Activated CD4-positive, alpha-beta T cell treated with anti-CD3 and anti-CD28 coated beads, Interleukin-2, amount 10 ng/mL, durations not matched to agents 24 days and 14 days (primary cell): ENCODE measurements at regions not wholly inside any gene's neighbourhood (a gene's known extent, or its start where the extent isn't known, plus 50 kb on each side); places are given as distances from the start of the nearest gene placed in this dataset.

ENCODE experiments used
- DNase-seq: peaks from one replicate; pipeline ENCODE4 v3.0.0; 2022
- H3K27ac Mint-ChIP-seq: one replicate; pipeline ENCODE4 v1.8.0; 2022; ENCODE audit warnings: mild to moderate bottlenecking, mixed read lengths
- H3K27me3 Mint-ChIP-seq: one replicate; pipeline ENCODE4 v1.8.0; 2022; ENCODE audit warnings: mixed read lengths
- H3K36me3 Mint-ChIP-seq: one replicate; pipeline ENCODE4 v1.8.0; 2022; ENCODE audit warnings: low read depth, mild to moderate bottlenecking, mixed read lengths
- H3K4me1 Mint-ChIP-seq: one replicate; pipeline ENCODE4 v1.8.0; 2021; ENCODE audit warnings: mixed read lengths
- H3K4me3 Mint-ChIP-seq: one replicate; pipeline ENCODE4 v1.8.0; 2022; ENCODE audit warnings: mild to moderate bottlenecking, moderate library complexity, mixed read lengths
- H3K9me3 Mint-ChIP-seq: one replicate; pipeline ENCODE4 v1.8.0; 2021; ENCODE audit warnings: mixed read lengths
- intact Hi-C: fragments of 100-400 bp; cut with micrococcal nuclease; formaldehyde crosslinking; loops from one replicate; pipeline ENCODE4 v1.15.1; 2023

DNA sequence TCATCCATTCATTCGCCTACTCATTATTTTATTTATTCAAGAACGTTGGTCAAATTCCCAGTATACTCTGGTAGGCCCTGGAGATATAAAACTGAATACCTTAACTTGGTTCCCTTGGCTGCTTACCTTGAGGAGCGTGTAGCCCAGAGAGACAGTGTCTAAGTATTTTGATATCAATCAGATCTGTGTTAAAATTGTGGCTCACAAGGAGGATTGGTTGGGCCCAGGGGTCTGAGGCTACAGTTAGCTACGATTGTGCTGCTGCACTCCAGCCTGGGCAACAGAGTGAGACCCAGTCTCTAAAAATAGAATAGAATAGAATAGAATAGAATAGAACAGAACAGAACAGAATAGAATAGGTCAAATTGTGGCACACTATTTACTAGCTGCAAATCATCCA, 438.4 kb downstream of the ADAMTS20 start:
- Mint-ChIP-seq H3K27ac (no peak overlapping the region), H3K27me3 (no peaks in the 10 kb centered on the region), H3K4me3 (no peak overlapping the region), H3K4me1 (no peaks in the 10 kb centered on the region), H3K9me3 (peaks cover 10% of the 10 kb centered on the region), H3K36me3 (no peaks in the 10 kb centered on the region)
- no peak for DNase-seq
- intact Hi-C loops: no loop called here

DNA sequence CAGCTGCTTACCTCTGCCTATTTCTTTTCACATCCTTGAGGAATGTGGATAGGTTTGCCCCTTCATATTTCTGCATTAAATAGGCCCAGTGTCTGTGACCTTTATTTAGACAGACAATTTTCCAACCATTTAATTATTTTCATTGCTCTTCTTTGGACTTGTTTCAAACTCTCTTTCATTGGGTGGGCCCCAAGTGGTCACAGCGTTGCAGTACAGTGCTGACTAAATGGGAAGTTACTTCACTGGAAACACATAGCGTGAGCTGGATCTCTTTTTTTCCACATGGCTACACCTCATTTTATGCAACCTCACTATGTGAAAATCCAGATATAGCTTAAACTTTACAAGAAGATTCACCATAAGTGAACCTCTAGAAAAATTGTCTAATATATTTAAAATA, 438.9 kb downstream of the ADAMTS20 start:
- H3K27me3 Mint-ChIP-seq: no peaks in the 10 kb centered on the region
- intact Hi-C loops: no loop called here
- H3K36me3 Mint-ChIP-seq: no peaks in the 10 kb centered on the region
- H3K27ac Mint-ChIP-seq: no peak overlapping the region
- no peak for DNase-seq
- no peaks in the 10 kb centered on the region for H3K4me1 Mint-ChIP-seq
- no peak overlapping the region for H3K4me3 Mint-ChIP-seq
- H3K9me3 Mint-ChIP-seq: peaks cover 10% of the 10 kb centered on the region

DNA sequence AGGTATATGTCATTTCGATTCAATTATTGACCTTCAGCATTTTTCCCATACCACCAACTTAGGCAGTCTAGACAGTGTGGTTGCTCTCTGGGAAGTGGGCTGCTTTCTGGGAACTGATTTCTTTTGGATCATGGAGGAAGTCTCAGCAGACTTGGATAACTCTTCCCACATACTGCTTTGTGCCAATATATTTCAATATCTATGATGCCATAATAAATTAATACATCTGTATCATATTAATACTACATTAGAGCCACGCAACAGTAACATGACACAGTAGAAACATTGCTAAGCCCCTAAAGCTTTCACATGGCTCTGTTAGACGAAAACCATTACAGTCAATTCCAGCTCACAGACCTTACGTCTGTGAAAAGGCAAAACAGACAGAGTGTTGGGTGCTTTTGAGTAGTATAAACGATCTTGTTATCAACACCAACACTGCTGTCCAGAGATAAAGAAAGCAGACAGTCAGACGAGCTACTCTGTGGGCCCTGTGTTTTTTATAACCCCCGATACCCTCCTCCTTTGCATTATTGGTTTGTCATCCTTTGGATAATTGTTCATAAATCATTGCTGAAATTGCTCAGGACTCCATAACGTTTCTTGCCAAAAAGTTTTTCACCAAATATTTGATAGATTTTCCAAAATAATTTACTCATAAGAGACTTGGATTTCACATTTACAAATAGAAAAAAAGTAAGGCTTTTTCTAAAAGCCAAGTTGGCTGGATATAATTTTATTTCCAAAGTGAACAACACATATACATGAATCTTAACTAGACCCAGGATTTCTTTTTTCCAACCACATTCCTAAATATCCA, 439.7 kb downstream of the ADAMTS20 start:
- Mint-ChIP-seq H3K27me3 (no peaks in the 10 kb centered on the region), H3K4me3 (no peak overlapping the region), H3K27ac (no peak overlapping the region), H3K9me3 (peaks cover 10% of the 10 kb centered on the region), H3K36me3 (no peaks in the 10 kb centered on the region), H3K4me1 (no peaks in the 10 kb centered on the region)
- intact Hi-C loops: no loop called here
- no peak for DNase-seq

DNA sequence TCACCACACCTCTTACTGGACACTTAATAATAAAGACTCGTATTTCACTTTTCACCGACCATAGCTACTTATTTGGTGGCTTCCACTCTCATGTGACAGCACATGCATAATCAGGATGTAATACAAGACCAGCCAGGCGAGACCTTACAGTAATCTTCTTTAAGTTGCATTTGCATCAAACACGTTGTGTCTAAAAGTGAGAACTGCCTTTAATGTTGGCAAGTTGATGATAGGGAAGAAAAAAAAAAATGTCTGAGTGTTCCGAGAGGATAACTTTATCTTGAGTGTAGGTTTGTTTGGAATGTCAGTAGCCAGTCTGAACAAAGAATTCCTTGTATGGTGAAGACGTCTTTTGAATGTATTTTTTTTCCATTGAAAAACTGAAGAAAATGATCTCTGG, 440.4 kb downstream of the ADAMTS20 start:
- Mint-ChIP-seq H3K4me1 (no peaks in the 10 kb centered on the region), H3K36me3 (no peaks in the 10 kb centered on the region), H3K9me3 (peaks cover 10% of the 10 kb centered on the region), H3K27me3 (no peaks in the 10 kb centered on the region), H3K27ac (no peak overlapping the region), H3K4me3 (no peak overlapping the region)
- no peak for DNase-seq
- intact Hi-C loops: no loop called here

DNA sequence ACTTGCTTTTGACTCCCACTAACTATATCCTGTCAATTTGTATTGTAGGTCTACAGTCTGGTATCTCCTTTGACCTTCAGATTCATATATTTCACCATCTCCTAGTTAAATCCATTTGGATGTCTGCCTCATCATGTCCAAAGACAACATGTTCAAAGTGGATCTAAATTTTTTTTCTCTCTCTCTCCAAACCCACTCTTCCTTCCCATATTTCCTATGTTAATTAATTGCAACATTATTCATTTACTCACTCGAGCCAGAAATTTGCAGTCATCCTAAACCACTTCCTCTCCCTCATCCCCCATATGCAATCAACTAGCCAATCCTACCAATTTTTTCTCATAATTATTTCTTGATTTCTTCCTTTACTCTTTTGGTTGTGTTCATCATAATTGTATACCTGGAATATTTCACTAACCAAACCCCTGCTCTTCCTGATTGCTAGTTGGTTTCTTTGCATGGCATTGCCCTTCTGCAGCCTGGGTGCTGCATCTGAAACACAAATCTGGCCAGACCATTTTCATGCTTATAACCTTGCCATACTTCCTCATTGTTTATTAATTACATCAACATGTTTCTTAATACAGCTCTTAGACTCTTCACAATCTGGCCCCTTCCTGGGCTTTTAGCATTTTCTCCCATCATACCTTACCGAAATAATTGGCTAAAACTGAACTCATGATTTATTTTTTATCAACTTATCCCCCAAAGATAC, 442.2 kb downstream of the ADAMTS20 start:
- Mint-ChIP-seq H3K4me1 (no peaks in the 10 kb centered on the region), H3K36me3 (no peaks in the 10 kb centered on the region), H3K27me3 (no peaks in the 10 kb centered on the region), H3K4me3 (no peak overlapping the region), H3K9me3 (peaks cover 10% of the 10 kb centered on the region), H3K27ac (no peak overlapping the region)
- intact Hi-C loops: no loop called here
- no peak for DNase-seq

DNA sequence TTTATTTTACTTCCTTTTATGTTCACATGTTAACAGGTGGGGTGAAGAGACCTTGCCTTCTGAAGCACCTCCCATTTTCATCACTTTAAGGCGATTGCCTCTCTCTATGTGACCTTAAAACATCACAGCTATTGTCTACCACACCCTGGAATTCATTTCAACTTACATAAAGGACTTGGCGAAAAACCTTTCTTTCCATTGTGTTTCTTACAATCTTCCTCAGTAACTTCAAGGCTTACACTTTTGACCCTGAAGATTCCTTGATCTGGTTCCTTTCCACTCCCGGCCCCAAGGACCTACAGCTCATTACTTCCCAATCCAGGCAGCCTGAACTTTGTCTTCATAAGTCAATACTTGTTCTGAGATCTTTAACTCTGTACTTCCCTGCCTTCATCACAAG, 443.3 kb downstream of the ADAMTS20 start:
- Mint-ChIP-seq H3K27me3 (no peaks in the 10 kb centered on the region), H3K27ac (no peak overlapping the region), H3K9me3 (peaks cover 10% of the 10 kb centered on the region), H3K4me3 (no peak overlapping the region), H3K36me3 (no peaks in the 10 kb centered on the region), H3K4me1 (no peaks in the 10 kb centered on the region)
- intact Hi-C loops: no loop called here
- no peak for DNase-seq

DNA sequence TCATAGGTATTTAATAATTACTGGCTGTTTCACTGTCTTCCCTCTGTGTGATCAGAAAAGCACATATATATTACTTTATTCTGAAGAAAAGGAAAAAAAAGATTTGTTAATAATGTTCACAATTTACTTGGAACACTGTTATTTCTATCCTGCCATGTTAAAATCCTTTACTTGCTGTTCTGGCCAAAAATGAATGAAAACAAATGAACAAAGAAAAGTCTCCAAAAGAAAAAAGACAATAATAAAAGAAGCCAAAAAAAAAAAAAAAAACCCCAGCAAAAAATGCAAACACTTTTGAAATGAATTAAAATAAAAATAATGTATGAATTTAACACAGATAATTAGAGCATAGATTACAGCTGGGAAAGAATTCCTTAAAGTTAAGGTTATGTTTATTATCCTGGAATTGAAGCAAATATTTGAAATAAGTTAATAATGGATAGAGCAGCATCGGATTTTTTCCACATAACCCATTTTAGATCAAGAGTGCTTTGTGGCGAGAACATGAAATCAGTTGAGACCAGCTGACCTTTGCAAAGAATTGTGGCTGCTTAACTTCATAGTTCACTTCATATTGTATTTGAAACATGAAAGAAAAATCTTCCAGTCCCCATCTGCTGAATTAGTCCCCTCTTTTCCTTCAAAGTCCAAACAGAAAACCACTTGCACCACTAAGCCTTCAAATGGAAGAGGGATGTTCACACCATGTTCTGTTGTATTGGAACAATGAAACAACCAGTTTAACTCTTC, 444.8 kb downstream of the ADAMTS20 start:
- no peak overlapping the region for H3K27ac Mint-ChIP-seq
- intact Hi-C loops: no loop called here
- H3K4me3 Mint-ChIP-seq: no peak overlapping the region
- H3K36me3 Mint-ChIP-seq: no peaks in the 10 kb centered on the region
- H3K27me3 Mint-ChIP-seq: no peaks in the 10 kb centered on the region
- DNase-seq: no peak
- no peaks in the 10 kb centered on the region for H3K4me1 Mint-ChIP-seq
- peaks cover 10% of the 10 kb centered on the region for H3K9me3 Mint-ChIP-seq

DNA sequence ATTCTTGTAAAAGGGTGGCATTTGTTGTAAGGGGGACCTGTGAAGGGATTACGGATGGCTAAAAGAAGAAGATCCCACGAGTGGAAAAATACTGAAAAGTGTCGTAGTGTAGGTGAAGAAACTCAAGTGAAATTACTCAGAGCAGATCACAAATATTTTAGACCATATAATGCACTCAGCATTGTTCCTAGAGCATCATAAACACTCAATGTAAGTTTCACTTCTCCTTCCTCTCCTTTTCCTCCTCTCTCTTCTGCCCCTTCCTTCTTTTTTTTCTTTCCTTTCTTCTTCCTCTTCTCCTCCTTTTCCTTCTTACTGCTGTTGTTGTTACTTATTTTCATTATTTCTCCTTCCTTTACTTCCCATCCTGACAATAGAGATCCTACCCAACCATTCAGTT, 445.6 kb downstream of the ADAMTS20 start:
- intact Hi-C loops: no loop called here
- no peak overlapping the region for H3K4me3 Mint-ChIP-seq
- no peaks in the 10 kb centered on the region for H3K4me1 Mint-ChIP-seq
- H3K9me3 Mint-ChIP-seq: peaks cover 10% of the 10 kb centered on the region
- no peak for DNase-seq
- H3K27ac Mint-ChIP-seq: no peak overlapping the region
- H3K27me3 Mint-ChIP-seq: no peaks in the 10 kb centered on the region
- no peaks in the 10 kb centered on the region for H3K36me3 Mint-ChIP-seq

DNA sequence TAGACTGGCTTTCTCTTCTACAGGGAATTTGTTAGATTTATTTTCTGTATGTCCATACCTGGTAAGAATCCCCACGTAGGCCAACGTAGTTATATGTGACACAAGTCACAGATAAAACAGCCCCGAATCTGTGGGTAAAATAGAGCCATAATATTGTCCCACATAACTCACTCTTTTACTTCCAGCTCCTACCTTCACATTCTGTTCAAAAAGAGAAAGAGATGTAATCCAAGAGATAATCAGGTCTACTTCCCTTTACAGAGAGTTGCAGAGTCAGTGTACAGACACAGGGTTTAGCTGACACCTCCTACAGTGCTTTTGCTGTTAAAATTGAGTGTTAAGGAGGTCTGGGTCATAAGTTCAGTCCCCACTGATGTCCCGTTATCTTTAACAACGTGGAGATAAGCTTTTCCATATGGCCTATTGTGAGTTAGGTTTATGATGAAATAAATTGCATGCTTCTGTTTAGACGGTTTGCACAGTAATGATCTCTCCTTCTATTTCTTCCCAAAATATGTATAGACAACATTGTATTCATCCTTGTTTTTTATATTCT, 446.5 kb downstream of the ADAMTS20 start:
- intact Hi-C loops: no loop called here
- no peak for DNase-seq
- H3K27me3 Mint-ChIP-seq: no peaks in the 10 kb centered on the region
- H3K9me3 Mint-ChIP-seq: peaks cover 10% of the 10 kb centered on the region
- H3K4me3 Mint-ChIP-seq: no peak overlapping the region
- no peak overlapping the region for H3K27ac Mint-ChIP-seq
- no peaks in the 10 kb centered on the region for H3K4me1 Mint-ChIP-seq
- no peaks in the 10 kb centered on the region for H3K36me3 Mint-ChIP-seq

- no peak for DNase-seq
- Mint-ChIP-seq H3K27ac (no peak overlapping the region), H3K36me3 (no peaks in the 10 kb centered on the region), H3K4me1 (no peaks in the 10 kb centered on the region), H3K9me3 (peaks cover 1% of the 10 kb centered on the region), H3K27me3 (no peaks in the 10 kb centered on the region), H3K4me3 (no peak overlapping the region)
- intact Hi-C loops: no loop called here
Measured at GRCh38 chr12:43104494-43104893, 447.5 kb downstream of the ADAMTS20 start.

- Mint-ChIP-seq H3K4me1 (no peaks in the 10 kb centered on the region), H3K9me3 (no peaks in the 10 kb centered on the region), H3K27me3 (no peaks in the 10 kb centered on the region), H3K4me3 (no peak overlapping the region), H3K27ac (no peak overlapping the region), H3K36me3 (no peaks in the 10 kb centered on the region)
- no peak for DNase-seq
- intact Hi-C loops: no loop called here
Measured at GRCh38 chr12:43103866-43104265, 448.1 kb downstream of the ADAMTS20 start.

- no peaks in the 10 kb centered on the region for H3K4me1 Mint-ChIP-seq
- intact Hi-C loops: no loop called here
- H3K27me3 Mint-ChIP-seq: no peaks in the 10 kb centered on the region
- H3K36me3 Mint-ChIP-seq: no peaks in the 10 kb centered on the region
- no peak overlapping the region for H3K27ac Mint-ChIP-seq
- H3K9me3 Mint-ChIP-seq: no peaks in the 10 kb centered on the region
- no peak overlapping the region for H3K4me3 Mint-ChIP-seq
- no peak for DNase-seq
Measured at GRCh38 chr12:43102546-43103264, 449.3 kb downstream of the ADAMTS20 start.

- Mint-ChIP-seq H3K27me3 (no peaks in the 10 kb centered on the region), H3K9me3 (no peaks in the 10 kb centered on the region), H3K27ac (no peak overlapping the region), H3K36me3 (no peaks in the 10 kb centered on the region), H3K4me3 (no peak overlapping the region), H3K4me1 (no peaks in the 10 kb centered on the region)
- DNase-seq: no peak
- intact Hi-C loops: no loop called here
Measured at GRCh38 chr12:43100231-43100630, 451.8 kb downstream of the ADAMTS20 start.
